ENCODE measurements at regions not wholly inside any gene's neighbourhood (a gene's known extent, or its start where the extent isn't known, plus 50 kb on each side); places are given as distances from the start of the nearest gene placed in this dataset.
"Not testable (repeated sequence)": the region's sequence is repeated elsewhere in the genome, so short reads cannot be mapped to it uniquely, and the experiment has no call there.

DNA sequence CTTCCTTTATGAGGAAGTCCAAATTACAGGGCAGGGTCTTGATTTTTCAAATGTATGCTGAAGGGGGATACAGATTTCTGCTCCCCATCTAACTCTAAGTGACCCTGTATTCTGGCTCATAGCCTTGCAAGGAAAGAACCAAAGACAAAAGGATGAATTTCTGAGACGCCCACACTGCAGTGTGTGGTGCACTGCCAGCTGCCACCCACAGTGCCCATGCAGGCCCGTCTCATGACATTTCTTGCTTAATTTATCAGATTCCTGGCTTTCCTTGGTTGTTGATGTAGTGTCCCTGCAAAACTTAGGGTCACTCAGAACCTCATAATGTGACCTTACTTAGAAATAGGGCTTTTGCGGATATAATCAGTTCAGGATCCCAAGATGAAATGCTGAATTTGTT lies 68.0 kb downstream of the CBLN4 start:
- 54 to 84% (median 78%) methylated on average over 3 of the region's 3 CpGs for WGBS, 5 donors
- no peak for DNase-seq
- TF ChIP-seq, protein P1, sequence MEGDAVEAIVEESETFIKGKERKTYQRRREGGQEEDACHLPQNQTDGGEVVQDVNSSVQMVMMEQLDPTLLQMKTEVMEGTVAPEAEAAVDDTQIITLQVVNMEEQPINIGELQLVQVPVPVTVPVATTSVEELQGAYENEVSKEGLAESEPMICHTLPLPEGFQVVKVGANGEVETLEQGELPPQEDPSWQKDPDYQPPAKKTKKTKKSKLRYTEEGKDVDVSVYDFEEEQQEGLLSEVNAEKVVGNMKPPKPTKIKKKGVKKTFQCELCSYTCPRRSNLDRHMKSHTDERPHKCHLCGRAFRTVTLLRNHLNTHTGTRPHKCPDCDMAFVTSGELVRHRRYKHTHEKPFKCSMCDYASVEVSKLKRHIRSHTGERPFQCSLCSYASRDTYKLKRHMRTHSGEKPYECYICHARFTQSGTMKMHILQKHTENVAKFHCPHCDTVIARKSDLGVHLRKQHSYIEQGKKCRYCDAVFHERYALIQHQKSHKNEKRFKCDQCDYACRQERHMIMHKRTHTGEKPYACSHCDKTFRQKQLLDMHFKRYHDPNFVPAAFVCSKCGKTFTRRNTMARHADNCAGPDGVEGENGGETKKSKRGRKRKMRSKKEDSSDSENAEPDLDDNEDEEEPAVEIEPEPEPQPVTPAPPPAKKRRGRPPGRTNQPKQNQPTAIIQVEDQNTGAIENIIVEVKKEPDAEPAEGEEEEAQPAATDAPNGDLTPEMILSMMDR (IDR thresholded peaks at IDR 0.05 in 8 of 11, conservative IDR thresholded peaks at IDR 0.05 in 3 of 11) = no peak
- TF ChIP-seq POLR2AphosphoS5 (IDR thresholded peaks at IDR 0.05) (no peak), POLR2A (IDR thresholded peaks at IDR 0.05) (no peak)

DNA sequence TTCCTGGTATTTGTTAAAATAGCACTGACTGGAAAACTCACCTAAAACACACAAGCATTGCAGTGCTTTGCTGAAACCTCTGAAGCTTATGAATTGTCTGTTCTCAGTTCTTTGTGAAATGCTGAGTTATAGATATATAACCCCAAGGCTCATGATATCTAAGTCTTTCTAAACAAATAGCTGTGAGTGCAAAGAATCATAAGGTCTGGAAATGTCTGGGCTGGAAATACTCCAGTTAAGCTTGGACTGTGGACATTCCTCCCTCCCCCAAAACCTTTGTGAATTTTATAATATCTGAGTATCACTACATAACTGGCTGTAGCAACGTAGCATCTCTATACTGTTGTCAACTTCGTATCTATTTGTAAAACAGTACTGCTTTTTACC lies 69.1 kb downstream of the CBLN4 start:
- Histone ChIP-seq H3K4me1 (no peaks in the 10 kb centered on the region), H3K36me3 (no peaks in the 10 kb centered on the region), H3K9me3 (peaks cover 0 to 19% (median 3%) of the 10 kb centered on the region in 8 donors), H3K27ac (no peak overlapping the region), H3K27me3 (replicated peaks in 1 of 7) (no peaks in the 10 kb centered on the region), H3K4me3 (no peak overlapping the region)
- no peak for DNase-seq
- TF ChIP-seq POLR2A (IDR thresholded peaks at IDR 0.05) = no peak
- TF ChIP-seq POLR2AphosphoS5 (IDR thresholded peaks at IDR 0.05) = no peak
- TF ChIP-seq, protein P1 (IDR thresholded peaks at IDR 0.05 in 8 of 11, conservative IDR thresholded peaks at IDR 0.05 in 3 of 11) = no peak
- intact Hi-C loops (cut with DNase I; ENCODE audit: low total_unique reads) = no loop called here
- 61 to 80% (median 73%) methylated on average over 2 of the region's 2 CpGs for WGBS, 5 donors

More for the DNA sequence above, 68.0 kb downstream of the CBLN4 start:
- intact Hi-C loops (cut with DNase I; ENCODE audit: low total_unique reads) = no loop called here
- no peaks in the 10 kb centered on the region for H3K4me1 ChIP-seq
- no peak overlapping the region for H3K4me3 ChIP-seq
- no peaks in the 10 kb centered on the region for H3K27me3 ChIP-seq (replicated peaks in 1 of 7)
- H3K36me3 ChIP-seq = no peaks in the 10 kb centered on the region
- H3K9me3 ChIP-seq = peaks cover 0 to 21% (median 3%) of the 10 kb centered on the region in 8 donors
- H3K27ac ChIP-seq = no peak overlapping the region

DNA sequence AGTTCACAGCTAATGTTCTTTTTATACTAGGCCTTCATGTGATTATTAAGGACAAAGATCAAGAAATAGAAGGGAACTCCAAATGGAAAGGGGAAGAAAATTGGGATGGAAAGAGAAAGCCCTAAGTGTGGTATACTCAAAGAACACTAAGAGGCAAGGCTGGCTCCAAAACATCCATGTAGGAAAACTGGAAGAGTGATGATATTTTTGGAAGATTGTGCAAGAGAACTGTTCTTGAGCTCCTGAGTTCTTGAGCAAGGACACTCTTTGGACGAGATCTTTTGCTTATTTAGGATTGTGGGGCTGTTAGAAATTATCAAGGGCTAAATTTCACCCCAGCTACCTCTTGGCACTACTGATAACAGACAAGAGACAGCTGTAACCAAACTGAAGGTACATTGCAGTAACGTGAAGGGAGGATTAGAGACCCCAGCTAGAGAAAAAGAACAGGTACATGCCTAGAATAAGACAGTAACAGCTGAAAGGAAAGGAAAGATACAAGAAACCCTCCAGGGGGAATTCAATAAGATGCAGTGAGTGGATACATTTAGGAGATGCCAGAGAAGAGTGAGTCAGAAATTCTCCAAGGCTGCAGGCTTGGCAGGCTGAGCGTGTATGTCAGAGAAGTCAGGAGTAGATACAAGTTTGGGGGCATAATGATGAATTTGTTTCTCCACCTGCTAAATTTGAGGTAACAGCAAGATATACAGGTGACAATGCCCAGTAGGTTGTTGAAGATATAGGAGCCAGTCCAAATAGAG lies 69.7 kb downstream of the CBLN4 start:
- Histone ChIP-seq H3K36me3 (no peaks in the 10 kb centered on the region), H3K4me3 (no peak overlapping the region), H3K4me1 (no peaks in the 10 kb centered on the region), H3K9me3 (peaks cover 0 to 19% (median 3%) of the 10 kb centered on the region in 8 donors), H3K27ac (no peak overlapping the region), H3K27me3 (replicated peaks in 1 of 7) (no peaks in the 10 kb centered on the region)
- TF ChIP-seq POLR2A (IDR thresholded peaks at IDR 0.05) = no peak
- TF ChIP-seq, protein P1 (IDR thresholded peaks at IDR 0.05 in 8 of 11, conservative IDR thresholded peaks at IDR 0.05 in 3 of 11) = no peak
- TF ChIP-seq POLR2AphosphoS5 (IDR thresholded peaks at IDR 0.05) = no peak
- DNase-seq = no peak
- 16 to 66% (median 56%) methylated on average over 3 of the region's 3 CpGs for WGBS, 5 donors
- intact Hi-C loops (cut with DNase I; ENCODE audit: low total_unique reads) = no loop called here

DNA sequence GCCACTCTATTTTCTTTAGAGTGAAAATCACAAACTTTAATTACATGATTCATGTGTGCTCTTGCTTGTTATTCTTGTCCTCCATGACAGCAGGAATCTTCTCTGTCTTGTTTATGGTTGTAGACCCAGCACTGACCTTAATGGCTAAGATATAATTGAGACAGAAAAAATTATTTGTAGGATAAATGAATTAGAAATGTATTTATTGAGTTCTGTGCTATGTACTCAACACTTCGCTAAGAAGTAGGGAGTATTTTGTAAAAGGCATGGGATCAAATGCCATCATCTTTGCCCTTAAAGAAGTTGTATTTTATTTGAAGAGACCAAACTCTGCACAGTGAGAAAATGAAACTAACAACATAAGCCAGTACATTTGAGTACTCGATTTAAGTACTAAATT lies 71.2 kb downstream of the CBLN4 start:
- Histone ChIP-seq H3K9me3 (peaks cover 0 to 12% (median 0%) of the 10 kb centered on the region in 8 donors), H3K4me1 (no peaks in the 10 kb centered on the region), H3K27ac (no peak overlapping the region), H3K4me3 (no peak overlapping the region), H3K36me3 (no peaks in the 10 kb centered on the region), H3K27me3 (replicated peaks in 1 of 7) (no peaks in the 10 kb centered on the region)
- no peak for TF ChIP-seq POLR2A (IDR thresholded peaks at IDR 0.05)
- TF ChIP-seq, protein P1 (IDR thresholded peaks at IDR 0.05 in 8 of 11, conservative IDR thresholded peaks at IDR 0.05 in 3 of 11) = no peak
- TF ChIP-seq POLR2AphosphoS5 (IDR thresholded peaks at IDR 0.05) = no peak
- 74 to 86% (median 83%) methylated on average over 2 of the region's 2 CpGs for WGBS, 5 donors
- intact Hi-C loops (cut with DNase I; ENCODE audit: low total_unique reads) = no loop called here
- no peak for DNase-seq

DNA sequence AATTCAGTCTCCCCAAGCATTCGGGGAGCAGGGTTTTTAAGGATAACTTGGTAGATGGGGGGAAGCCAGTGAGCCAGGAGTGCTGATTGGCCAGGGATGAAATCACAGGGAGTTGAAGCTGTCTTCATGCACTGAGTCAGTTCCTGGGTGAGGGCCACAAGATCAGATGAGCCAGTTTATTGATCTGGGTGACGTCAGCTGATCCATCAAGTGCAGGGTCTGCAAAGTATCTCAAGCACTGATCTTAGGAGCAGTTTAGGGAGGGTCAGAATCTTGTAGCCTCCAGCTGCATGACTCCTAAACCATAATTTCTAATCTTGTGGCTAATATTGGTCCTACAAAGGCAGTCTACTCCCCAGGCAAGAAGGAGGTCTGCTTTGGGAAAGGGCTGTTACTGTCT lies 74.4 kb downstream of the CBLN4 start:
- H3K27me3 ChIP-seq (replicated peaks in 1 of 7); H3K36me3 ChIP-seq; DNase-seq; H3K9me3 ChIP-seq; H3K4me1 ChIP-seq; intact Hi-C loops (cut with DNase I; ENCODE audit: low total_unique reads); H3K27ac ChIP-seq; H3K4me3 ChIP-seq: not testable (repeated sequence)
- WGBS, 5 donors = 63 to 81% (median 70%) methylated on average over 2 of the region's 2 CpGs

Measured in spleen (tissue), 11 donors.